ENCODE measurements at regions not wholly inside any gene's neighbourhood (a gene's known extent, or its start where the extent isn't known, plus 50 kb on each side); places are given as distances from the start of the nearest gene placed in this dataset.
"Not testable (repeated sequence)": the region's sequence is repeated elsewhere in the genome, so short reads cannot be mapped to it uniquely, and the experiment has no call there.

DNA sequence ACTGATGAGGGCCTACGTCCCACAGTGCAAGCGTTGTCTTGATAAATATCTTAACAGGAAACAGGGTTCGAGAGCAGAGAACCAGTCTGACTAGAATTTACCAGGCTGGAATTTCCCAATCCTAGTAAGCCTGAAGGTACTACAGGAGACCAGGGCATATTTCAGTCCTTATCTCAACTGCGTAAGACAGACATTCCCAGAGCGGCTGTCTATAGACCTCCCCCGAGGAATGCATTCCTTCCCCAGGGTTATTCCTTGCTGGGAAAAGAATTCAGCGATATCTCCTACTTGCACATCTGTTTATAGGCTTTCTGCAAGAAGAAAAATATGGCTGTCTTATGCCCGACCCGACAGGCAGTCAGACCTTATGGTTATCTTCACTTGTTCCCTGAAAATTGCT lies 1074.1 kb upstream of the CELF4 start:
- not testable (repeated sequence) for H3K9me3 ChIP-seq (ENCODE audit: control insufficient read depth, low read length); H3K27me3 ChIP-seq (replicated peaks; ENCODE audit: control insufficient read depth, insufficient read depth, low read length); H3K9ac ChIP-seq (ENCODE audit: low read length); H3K4me1 ChIP-seq (ENCODE audit: control insufficient read depth, insufficient read depth, low read length); H3K4me3 ChIP-seq (ENCODE audit: low read length); H3K36me3 ChIP-seq (ENCODE audit: control insufficient read depth, insufficient read depth, low read length, severe bottlenecking); DNase-seq (ENCODE audit: low read depth)

DNA sequence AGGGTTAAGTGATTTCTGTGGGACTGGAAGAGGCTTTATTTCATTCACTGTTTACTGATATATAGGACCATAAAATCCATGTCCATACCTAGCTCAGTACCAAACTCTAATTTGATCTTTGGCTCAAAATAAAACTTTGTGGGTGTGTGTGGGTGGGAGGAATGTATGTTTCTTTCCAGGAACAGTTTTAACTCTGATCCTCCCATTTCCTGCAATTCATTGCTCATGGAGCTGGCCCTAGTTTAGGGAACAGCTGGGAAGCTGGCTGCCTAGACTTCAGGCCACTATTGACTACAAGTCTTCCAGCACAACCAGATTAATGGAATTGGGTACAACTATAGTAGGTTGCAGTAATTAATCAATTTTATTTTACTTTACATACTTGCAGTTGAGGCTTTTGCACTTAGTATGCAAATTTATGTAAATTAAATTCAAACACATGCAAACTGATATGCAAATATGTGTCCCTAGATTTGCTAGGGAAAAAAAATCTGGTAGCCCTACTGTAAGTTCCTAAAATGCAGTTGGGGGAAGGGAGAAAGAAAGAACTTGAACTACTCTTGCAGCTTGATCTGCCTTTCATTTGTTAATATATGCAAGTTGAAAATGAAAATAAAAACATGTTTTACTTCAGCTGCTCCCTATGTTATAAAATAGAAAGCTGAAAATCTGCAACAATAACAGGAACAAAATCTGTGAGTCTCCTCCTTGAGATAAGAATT lies 1070.3 kb upstream of the CELF4 start:
- Histone ChIP-seq H3K27me3 (replicated peaks; ENCODE audit: control insufficient read depth, insufficient read depth, low read length) (no peaks in the 10 kb centered on the region), H3K9me3 (ENCODE audit: control insufficient read depth, low read length) (peaks cover 6% of the 10 kb centered on the region), H3K36me3 (ENCODE audit: control insufficient read depth, insufficient read depth, low read length, severe bottlenecking) (no peaks in the 10 kb centered on the region), H3K9ac (ENCODE audit: low read length) (no peak overlapping the region), H3K4me1 (ENCODE audit: control insufficient read depth, insufficient read depth, low read length) (no peaks in the 10 kb centered on the region), H3K4me3 (ENCODE audit: low read length) (no peak overlapping the region)
- no peak for DNase-seq (ENCODE audit: low read depth)

- Histone ChIP-seq H3K9ac (ENCODE audit: low read length) (no peak overlapping the region), H3K4me3 (ENCODE audit: low read length) (no peak overlapping the region), H3K36me3 (ENCODE audit: control insufficient read depth, insufficient read depth, low read length, severe bottlenecking) (no peaks in the 10 kb centered on the region), H3K9me3 (ENCODE audit: control insufficient read depth, low read length) (peaks cover 3% of the 10 kb centered on the region), H3K4me1 (ENCODE audit: control insufficient read depth, insufficient read depth, low read length) (no peaks in the 10 kb centered on the region), H3K27me3 (replicated peaks; ENCODE audit: control insufficient read depth, insufficient read depth, low read length) (no peaks in the 10 kb centered on the region)
- no peak for DNase-seq (ENCODE audit: low read depth)
Measured at GRCh38 chr18:38634117-38634516, 1068.5 kb upstream of the CELF4 start.

DNA sequence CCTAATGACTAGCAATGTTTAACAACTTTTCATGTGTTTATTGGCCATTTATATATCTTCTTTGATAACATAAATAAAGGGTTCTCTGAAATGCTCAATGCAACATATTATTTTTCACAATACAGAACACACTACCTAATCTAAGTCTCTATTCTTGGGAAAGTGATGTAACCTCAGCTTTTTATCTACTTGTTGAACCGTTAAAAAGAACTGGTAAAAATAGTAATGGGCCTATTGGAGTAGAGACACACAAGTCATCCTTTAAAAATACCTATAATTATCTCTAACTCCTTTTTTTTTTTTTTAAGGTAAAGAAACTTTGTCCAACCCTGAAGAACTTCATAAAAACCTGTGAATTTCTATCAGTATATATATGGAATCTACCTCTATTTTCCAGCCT lies 1067.7 kb upstream of the CELF4 start:
- H3K36me3 ChIP-seq (ENCODE audit: control insufficient read depth, insufficient read depth, low read length, severe bottlenecking), result no peaks in the 10 kb centered on the region
- H3K9ac ChIP-seq (ENCODE audit: low read length), result no peak overlapping the region
- H3K4me3 ChIP-seq (ENCODE audit: low read length), result no peak overlapping the region
- no peaks in the 10 kb centered on the region for H3K27me3 ChIP-seq (replicated peaks; ENCODE audit: control insufficient read depth, insufficient read depth, low read length)
- H3K9me3 ChIP-seq (ENCODE audit: control insufficient read depth, low read length), result no peaks in the 10 kb centered on the region
- no peak for DNase-seq (ENCODE audit: low read depth)
- no peaks in the 10 kb centered on the region for H3K4me1 ChIP-seq (ENCODE audit: control insufficient read depth, insufficient read depth, low read length)

- no peaks in the 10 kb centered on the region for H3K27me3 ChIP-seq (replicated peaks; ENCODE audit: control insufficient read depth, insufficient read depth, low read length)
- no peaks in the 10 kb centered on the region for H3K36me3 ChIP-seq (ENCODE audit: control insufficient read depth, insufficient read depth, low read length, severe bottlenecking)
- no peak overlapping the region for H3K4me3 ChIP-seq (ENCODE audit: low read length)
- no peak for DNase-seq (ENCODE audit: low read depth)
- no peaks in the 10 kb centered on the region for H3K4me1 ChIP-seq (ENCODE audit: control insufficient read depth, insufficient read depth, low read length)
- H3K9ac ChIP-seq (ENCODE audit: low read length), result no peak overlapping the region
- no peaks in the 10 kb centered on the region for H3K9me3 ChIP-seq (ENCODE audit: control insufficient read depth, low read length)
Measured at GRCh38 chr18:38619129-38619528, 1053.5 kb upstream of the CELF4 start.

GRCh38 chr18:38616306-38616705 lies 1050.7 kb upstream of the CELF4 start:
- H3K9me3 ChIP-seq (ENCODE audit: control insufficient read depth, low read length), result no peaks in the 10 kb centered on the region
- no peaks in the 10 kb centered on the region for H3K36me3 ChIP-seq (ENCODE audit: control insufficient read depth, insufficient read depth, low read length, severe bottlenecking)
- DNase-seq (ENCODE audit: low read depth), result no peak
- H3K27me3 ChIP-seq (replicated peaks; ENCODE audit: control insufficient read depth, insufficient read depth, low read length), result no peaks in the 10 kb centered on the region
- no peak overlapping the region for H3K4me3 ChIP-seq (ENCODE audit: low read length)
- H3K9ac ChIP-seq (ENCODE audit: low read length), result no peak overlapping the region
- H3K4me1 ChIP-seq (ENCODE audit: control insufficient read depth, insufficient read depth, low read length), result no peaks in the 10 kb centered on the region

DNA sequence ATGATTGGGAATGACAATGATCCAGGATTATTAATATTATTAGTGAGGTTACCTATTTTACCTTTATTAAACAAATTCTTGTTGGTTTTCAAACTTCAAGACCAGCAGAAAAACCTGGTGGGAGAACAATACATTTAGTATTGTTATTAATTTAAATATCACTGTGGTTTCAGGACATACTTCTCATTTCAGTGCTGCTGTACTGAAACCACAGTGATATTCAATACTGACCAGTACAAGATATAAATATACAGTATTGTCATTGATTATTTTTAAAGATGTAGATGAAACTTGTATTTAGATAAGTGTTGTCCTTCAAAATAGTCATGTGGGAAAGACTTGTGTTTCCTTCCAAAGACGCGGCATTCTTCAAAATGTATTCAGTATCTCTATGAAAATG lies 1047.3 kb upstream of the CELF4 start:
- Histone ChIP-seq H3K4me1 (ENCODE audit: control insufficient read depth, insufficient read depth, low read length) (no peaks in the 10 kb centered on the region), H3K9ac (ENCODE audit: low read length) (no peak overlapping the region), H3K9me3 (ENCODE audit: control insufficient read depth, low read length) (no peaks in the 10 kb centered on the region), H3K27me3 (replicated peaks; ENCODE audit: control insufficient read depth, insufficient read depth, low read length) (no peaks in the 10 kb centered on the region), H3K4me3 (ENCODE audit: low read length) (no peak overlapping the region), H3K36me3 (ENCODE audit: control insufficient read depth, insufficient read depth, low read length, severe bottlenecking) (no peaks in the 10 kb centered on the region)
- DNase-seq (ENCODE audit: low read depth), result no peak

- Histone ChIP-seq H3K27me3 (replicated peaks; ENCODE audit: control insufficient read depth, insufficient read depth, low read length) (no peaks in the 10 kb centered on the region), H3K4me1 (ENCODE audit: control insufficient read depth, insufficient read depth, low read length) (no peaks in the 10 kb centered on the region), H3K36me3 (ENCODE audit: control insufficient read depth, insufficient read depth, low read length, severe bottlenecking) (no peaks in the 10 kb centered on the region), H3K9me3 (ENCODE audit: control insufficient read depth, low read length) (peaks cover 2% of the 10 kb centered on the region), H3K4me3 (ENCODE audit: low read length) (no peak overlapping the region), H3K9ac (ENCODE audit: low read length) (no peak overlapping the region)
- DNase-seq (ENCODE audit: low read depth), result no peak
Measured at GRCh38 chr18:38611036-38611964, 1045.7 kb upstream of the CELF4 start.

- H3K9ac ChIP-seq (ENCODE audit: low read length), result no peak overlapping the region
- H3K36me3 ChIP-seq (ENCODE audit: control insufficient read depth, insufficient read depth, low read length, severe bottlenecking), result no peaks in the 10 kb centered on the region
- no peak for DNase-seq (ENCODE audit: low read depth)
- H3K4me1 ChIP-seq (ENCODE audit: control insufficient read depth, insufficient read depth, low read length), result no peaks in the 10 kb centered on the region
- H3K9me3 ChIP-seq (ENCODE audit: control insufficient read depth, low read length), result peaks cover 2% of the 10 kb centered on the region
- H3K4me3 ChIP-seq (ENCODE audit: low read length), result no peak overlapping the region
- no peaks in the 10 kb centered on the region for H3K27me3 ChIP-seq (replicated peaks; ENCODE audit: control insufficient read depth, insufficient read depth, low read length)
Measured at GRCh38 chr18:38606841-38607240, 1041.2 kb upstream of the CELF4 start.

GRCh38 chr18:38602341-38602740 lies 1036.7 kb upstream of the CELF4 start:
- DNase-seq (ENCODE audit: low read depth), result no peak
- Histone ChIP-seq H3K9ac (ENCODE audit: low read length) (no peak overlapping the region), H3K4me1 (ENCODE audit: control insufficient read depth, insufficient read depth, low read length) (no peaks in the 10 kb centered on the region), H3K36me3 (ENCODE audit: control insufficient read depth, insufficient read depth, low read length, severe bottlenecking) (no peaks in the 10 kb centered on the region), H3K4me3 (ENCODE audit: low read length) (no peak overlapping the region), H3K27me3 (replicated peaks; ENCODE audit: control insufficient read depth, insufficient read depth, low read length) (no peaks in the 10 kb centered on the region), H3K9me3 (ENCODE audit: control insufficient read depth, low read length) (peaks cover 2% of the 10 kb centered on the region)

GRCh38 chr18:38587571-38587970 lies 1022.0 kb upstream of the CELF4 start:
- Histone ChIP-seq H3K36me3 (ENCODE audit: control insufficient read depth, insufficient read depth, low read length, severe bottlenecking) (no peaks in the 10 kb centered on the region), H3K27me3 (replicated peaks; ENCODE audit: control insufficient read depth, insufficient read depth, low read length) (no peaks in the 10 kb centered on the region), H3K9me3 (ENCODE audit: control insufficient read depth, low read length) (no peaks in the 10 kb centered on the region), H3K9ac (ENCODE audit: low read length) (no peak overlapping the region), H3K4me3 (ENCODE audit: low read length) (no peak overlapping the region), H3K4me1 (ENCODE audit: control insufficient read depth, insufficient read depth, low read length) (no peaks in the 10 kb centered on the region)
- no peak for DNase-seq (ENCODE audit: low read depth)
